A172 (cell line): ENCODE measurements at regions not wholly inside any gene's neighbourhood (a gene's known extent, or its start where the extent isn't known, plus 50 kb on each side); places are given as distances from the start of the nearest gene placed in this dataset.

Source experiments
- DNase-seq: peaks from one replicate; pipeline ENCODE4 v3.0.0-alpha.2; 2015; ENCODE audit warnings: low spot score

DNA sequence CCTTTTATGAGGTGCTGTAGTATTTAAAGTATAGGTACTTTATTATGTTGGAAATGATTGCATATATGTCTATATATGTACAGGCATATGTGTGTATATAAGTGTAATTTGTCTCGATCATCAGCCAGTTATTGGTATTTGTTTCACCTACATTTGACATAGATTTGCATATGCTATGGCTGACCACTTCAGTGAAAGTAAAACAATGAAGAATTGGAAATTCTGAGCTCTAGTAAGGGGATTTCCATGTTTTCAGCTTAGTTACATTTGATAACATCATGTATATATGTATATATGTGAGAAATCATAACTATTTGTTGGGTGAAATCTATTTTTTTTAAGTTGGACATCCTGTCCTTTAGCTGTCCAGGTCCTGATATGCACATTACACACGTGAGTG, 1303.9 kb downstream of the EFNB2 start:
- no peak for DNase-seq

DNA sequence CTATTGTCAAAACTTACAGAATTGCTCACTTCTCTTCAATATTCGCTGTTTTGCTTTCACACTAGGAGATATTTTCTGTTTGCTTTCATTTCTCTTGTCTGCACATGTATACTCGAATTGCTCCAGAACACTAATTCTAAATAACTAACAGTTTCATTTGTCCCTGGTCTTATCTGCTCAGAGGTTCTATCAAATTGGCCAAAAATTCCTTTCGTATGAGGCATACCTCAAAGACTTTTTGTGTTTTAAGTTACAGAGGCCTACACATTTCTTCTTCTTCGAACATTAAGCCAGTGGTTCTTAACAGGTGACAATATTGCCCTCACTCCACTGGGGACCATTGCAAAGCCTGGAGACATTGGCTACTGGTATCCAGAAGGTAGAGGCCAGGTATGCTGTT, 1314.6 kb downstream of the EFNB2 start:
- DNase-seq: peak; percentile 6

DNA sequence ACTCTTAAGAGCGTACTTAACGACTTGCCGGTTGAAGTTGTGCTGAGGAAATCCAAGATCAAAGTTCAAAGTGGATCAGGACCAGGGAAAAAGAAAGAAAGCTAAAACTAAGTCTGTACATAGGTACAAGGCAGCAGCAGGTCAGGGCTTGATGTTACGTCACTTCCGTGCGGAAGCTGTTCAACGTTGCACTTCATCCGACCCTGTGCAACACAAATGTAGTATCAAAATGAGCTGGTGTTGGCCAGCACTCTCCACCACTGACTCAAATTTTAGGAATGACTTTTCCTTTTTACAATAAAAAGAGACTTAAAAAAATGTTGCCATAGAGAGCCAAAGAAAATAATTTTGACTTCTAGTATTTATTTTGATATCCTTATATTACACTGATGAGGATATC, 1315.4 kb downstream of the EFNB2 start:
- DNase-seq: no peak

DNA sequence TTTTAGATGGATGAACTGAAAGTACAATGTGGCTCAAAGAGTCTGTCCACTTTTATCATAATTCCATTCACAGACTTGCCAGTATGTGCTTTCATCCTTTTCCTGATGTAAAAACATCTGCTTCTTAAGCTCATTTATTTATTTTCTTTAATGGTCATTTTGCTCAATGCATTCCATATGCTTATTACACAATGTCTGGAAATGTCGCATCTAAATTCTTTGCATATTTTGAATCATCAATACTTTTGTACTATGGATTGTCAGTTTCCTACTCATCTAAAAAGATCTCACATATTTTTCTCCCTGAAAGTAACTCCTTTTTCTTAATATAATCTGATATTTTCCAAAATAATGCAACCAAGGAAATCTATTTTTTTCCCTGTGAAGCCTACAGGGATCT, 1315.8 kb downstream of the EFNB2 start:
- no peak for DNase-seq

DNA sequence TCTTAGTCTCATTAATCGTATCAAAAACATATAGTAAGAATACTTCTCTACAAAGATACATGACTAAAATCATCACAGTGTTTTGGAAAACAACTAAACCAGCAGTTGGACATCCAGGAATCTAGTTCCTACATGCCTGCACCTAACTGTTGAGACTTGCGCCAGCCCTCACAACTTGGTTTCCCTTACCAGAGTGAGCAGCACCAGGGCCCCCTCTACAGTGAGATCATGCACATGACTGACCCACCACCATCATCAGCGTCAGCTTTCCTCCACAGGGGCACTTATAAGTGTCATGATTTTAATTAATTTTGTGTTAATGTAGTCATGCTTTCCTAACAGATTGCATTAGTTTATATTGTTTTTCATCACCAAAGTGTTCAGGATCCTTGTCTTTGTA, 1322.0 kb downstream of the EFNB2 start:
- DNase-seq: no peak

DNA sequence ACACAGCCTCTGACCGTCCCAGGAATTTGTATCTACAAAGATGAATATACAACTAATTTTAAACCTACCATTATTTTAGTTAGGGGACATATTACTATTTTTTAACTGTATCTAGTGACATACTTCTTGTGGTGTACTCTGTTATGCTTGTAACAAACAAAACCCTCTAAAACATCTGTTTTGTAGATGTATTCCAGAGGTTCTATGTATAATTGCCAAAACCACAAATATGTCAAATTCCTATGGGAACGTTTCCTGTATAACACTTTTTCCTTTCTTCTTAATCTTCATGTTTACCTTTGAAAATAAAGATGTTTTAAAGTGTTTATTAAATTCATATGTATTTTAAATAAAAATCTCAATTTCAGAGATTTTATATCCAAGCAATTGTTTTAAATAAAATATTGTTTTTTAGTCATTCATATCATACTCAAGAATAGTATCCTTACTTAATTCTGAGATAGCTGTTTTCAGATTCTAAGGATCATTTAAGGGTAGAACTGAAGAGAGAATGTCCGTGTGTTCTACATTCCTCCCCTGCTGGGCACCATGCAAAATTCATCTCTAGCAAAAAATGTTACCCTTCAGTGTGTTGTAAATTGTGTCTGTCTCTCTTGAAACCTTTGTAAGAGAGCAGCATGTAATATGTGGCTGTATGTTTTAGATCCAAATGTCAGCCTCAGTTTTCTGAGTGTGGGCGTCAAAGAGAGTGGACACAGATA, 1327.7 kb downstream of the EFNB2 start:
- DNase-seq: no peak

DNA sequence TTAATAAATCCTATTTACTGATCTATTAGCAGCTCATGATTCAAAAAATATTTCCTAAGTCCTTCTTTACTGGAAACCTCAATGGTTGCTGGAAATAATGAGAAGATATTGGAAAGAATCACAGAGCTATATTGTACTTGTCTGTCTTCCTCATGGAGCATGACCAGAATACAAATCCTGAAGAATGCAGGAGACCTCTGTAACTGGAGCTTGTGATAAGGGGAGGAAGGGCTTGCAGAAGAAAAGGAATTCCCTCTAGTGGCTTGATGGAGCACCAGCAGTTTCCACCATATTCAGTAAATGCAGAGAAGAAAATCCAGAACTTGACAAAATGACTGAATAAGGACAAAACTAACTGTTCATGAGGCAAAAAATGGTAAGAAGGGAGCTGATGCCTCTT, 1333.1 kb downstream of the EFNB2 start:
- DNase-seq: peak; percentile 36

DNA sequence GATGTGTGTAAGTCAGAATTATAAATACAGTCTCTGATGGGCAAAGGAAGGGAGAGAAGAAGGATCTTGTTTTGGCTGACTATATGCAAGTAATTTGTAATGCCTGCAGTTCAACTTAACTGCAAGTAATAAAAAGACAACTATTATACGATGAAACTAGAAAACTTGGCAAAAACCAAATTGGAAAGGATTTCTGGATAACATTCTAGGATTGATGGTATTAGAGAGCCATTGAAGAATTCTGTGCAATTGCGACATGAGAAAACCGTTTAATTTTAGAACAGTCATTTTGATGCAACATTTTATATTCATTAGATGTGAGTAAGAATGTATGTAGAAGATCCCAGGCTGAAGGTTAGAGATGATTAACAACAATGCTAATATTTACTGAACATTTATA, 1334.1 kb downstream of the EFNB2 start:
- no peak for DNase-seq

DNA sequence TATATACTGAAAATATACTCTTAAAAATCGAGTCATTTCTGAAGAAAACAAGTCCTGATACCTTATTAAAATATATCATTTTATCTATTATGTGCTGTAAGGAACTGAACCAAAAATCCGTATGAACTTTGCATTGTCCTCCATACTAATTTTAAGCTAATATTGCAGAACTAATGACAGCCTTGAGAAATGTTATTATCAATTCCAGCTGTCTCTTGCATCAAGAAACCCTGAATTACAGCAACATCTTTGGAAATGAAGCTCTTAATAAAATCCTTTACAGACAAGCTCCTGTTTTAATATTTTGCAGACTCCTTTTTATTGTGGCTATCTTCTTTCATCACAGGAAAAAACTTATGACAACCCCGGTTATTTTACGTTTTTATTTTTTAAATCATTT, 1335.3 kb downstream of the EFNB2 start:
- DNase-seq: no peak

DNA sequence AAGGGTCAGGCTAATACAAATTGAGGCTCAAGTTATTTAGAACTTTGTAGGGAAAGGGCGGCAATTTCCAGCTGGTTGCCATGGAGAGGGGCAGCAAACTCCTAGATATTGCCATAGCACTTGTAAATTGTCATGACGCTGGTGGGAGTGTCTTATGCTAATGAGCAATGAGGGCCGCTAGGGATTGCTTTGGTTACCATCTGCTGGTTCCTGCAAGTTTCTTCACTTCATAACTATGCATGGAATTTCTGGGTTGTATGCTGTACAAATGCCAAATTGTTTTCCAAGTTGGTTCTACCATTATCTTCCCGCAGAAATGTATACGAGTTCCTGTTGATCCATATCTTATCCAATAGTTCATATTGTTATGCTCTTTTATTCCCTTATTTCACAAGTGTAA, 1339.4 kb downstream of the EFNB2 start:
- DNase-seq: peak; percentile 87

DNA sequence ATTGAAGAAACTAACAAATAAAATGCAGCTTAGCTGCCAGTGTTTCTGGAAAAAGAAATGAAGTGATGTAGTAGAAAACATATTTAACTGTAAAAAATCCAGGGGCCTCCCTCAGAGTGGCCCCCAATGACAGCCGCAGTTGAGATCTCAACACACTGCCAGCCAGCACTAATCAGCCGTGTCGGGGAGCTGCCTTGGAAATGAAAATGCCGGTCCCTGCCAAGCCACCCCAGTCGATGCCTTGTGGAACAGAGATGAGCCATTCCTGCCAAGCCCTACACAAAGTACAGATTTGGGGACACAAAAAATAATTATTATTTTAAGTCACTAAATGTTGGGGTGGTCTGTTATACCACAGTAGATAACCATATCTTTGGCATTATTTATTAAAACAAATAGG, 1342.4 kb downstream of the EFNB2 start:
- no peak for DNase-seq

DNA sequence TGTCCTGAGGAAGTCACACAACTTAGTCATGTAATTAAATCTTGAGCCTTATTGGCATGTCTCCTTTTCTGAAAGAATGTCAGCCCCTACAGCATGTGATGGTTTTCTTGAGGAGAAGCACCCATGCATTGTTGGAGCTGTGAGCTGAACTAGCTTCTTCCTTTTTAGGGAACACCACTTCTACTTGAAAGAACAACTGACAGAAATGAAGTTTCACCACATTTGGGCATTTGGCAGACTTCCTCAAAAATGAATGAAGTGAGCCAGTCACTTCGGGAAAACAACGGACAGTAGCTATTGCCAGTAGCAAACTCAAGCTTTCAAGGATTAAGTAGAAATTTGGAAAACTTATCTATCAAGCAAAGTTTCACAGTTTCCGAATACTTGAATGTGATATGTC, 1351.3 kb downstream of the EFNB2 start:
- DNase-seq: no peak

DNA sequence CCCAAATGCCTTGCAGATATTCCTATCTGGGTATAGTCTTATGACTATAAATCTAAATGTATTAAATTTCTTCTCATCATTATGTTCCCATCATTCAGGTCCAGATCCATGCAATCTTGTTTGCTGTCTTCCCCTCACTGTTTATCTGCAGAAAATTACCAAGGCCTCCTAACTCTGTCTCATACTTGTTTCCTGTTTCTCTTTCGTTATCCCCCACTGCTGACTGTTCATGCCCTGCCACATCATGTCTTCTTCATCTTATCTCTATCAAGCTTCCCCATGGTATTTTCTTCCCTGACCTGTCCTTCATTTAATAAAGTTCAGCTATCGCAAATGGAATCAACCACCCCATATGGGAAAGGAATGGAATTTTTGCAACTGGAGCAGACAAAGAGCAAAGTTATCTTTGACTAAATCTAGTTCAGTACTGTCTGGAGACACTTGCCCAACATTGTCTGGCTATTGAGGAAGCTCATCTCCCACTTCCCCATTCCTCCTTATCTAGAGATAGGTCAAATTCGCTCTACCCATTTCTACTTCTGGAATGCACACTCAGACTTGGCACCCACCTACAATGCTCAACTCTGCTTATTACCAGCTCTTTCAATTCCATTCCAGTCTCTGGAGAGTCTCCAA, 1358.1 kb downstream of the EFNB2 start:
- no peak for DNase-seq

DNA sequence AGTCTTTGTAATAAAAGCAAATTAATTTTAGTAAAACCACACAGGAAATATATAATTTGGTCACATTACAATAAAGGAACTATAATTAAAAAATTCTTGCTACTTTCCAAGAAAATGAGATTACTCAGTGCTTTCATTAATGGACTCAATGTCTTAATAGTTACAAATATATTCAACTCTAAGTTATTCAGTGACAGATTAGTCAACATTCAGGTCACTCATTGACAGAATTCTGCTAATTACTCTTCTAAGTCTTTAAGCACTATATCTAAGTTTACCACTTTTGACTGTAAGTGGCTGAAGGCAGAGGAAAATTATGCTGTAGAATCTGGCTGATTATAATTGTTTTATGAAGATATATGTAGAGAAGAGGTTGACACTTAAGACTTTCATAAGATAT, 1365.0 kb downstream of the EFNB2 start:
- no peak for DNase-seq

DNA sequence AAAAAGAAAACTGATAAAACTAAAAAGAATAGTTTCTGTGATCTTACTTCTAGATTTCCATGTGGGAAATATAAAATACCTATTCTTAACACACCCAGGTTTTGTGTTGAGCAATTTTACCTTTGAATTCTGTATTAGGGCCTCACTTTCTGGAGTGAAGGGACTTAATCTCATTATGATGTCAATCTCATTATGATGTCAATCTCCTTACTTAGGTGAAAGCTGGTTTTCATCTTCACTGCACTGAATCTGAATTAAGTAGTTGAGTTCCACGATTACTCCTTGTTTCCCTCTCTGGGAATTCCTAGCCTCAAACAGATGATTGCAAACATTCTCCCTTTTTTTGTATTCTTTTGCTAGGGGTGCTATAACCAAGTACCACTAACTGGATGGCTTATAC, 1367.2 kb downstream of the EFNB2 start:
- DNase-seq: no peak

DNA sequence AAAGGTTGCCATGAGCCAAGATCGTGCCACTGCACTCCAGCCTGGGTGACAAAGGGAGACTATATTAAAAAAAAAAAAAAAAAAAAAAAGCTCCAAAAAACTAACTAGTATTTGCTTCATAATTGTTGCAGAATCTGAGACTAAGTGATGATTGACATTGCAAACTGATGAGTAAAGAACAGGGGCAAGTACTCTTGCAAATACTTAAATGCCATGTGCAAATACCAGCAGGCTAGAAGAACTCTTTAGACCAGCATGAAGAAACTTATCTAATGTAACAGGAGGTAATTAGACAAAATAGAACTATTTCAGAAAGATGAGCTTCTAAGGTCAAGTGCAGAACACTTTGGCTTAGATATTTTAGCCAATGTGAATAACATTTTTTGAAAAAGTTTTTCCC, 1368.1 kb downstream of the EFNB2 start:
- DNase-seq: no peak

DNA sequence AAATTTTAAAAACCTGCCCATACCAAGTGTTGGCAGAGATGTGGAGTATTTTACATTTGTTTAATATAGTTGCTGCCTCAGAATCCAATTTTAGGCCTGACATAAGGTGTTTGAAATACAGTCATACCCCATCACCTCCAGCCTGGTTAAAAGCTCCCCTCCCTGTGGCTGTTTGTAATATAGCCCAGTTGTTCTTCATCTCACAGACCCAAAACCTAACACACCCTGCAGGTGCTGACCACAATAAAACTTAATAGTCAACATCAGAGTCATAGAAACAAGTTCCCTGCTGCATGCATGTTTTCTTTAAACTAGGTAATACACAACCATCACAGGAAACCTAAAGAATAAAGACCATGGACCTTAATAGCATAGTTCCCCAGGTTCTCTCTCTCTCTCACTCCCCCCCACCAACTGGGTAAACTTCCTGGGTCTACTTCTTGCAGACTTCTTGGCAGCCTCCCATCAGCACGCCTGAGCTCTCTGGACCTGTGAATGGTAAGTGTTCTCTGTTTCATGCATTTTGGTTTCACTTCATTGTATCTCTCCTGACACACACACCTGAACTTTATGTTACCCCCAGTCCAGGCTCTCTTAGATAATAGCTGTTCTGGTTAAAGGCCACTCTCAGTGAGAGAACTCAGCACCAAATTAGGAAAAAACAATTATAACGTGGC, 1369.9 kb downstream of the EFNB2 start:
- no peak for DNase-seq

DNA sequence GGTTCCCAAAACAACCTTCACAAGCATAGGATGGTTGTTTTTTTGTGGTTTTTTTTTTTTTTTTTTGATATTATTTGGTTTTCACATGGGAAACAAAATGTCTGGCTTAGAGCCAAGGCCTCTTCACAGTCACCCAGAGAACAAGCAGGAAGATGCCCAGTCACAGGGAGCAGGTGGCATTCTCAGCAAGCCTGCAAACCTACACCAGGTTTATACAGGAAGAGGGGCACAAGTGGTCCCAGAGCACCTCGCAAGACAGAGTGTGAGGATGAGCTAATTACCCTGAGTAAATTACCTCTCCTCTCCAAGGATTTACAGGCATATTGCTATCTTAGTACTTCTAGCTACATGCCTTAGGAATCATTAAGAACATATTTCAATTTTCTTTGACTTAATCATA, 1375.6 kb downstream of the EFNB2 start:
- no peak for DNase-seq

DNA sequence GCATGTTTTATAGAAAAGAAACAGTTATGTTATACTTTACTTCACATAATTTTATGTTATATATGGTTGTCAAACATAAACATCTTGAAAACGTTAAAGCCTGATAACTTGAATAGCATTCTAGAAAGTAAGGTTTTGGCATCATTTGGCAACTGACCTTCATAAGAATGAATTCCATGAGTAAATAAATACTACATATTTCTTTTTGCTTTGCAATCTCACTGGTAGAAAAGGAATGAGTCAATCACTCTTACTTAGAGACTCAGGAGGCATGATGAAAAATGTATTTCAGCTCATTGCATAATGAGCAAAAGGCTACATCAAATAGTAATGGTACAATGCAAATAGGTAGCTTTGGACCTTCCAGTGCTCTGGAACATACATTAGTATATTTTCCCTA, 1381.9 kb downstream of the EFNB2 start:
- no peak for DNase-seq

DNA sequence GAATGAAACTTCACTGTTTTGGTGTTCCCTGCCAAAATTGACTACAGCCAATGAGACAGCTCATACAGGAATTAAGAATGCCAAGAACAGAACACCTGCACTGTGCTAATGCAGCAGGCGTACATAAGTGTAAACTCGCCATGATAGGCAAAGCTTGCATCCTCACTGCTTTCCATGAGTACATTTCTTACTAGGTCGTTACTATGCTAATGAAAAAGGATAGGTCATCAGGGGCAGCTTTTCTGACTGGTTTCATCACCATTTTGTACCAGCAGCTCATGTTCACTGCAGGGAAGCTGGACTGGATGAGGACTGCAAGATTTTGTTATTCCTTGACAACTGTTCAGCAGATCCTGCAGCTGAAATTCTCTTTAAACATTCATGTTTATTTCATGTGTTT, 1383.8 kb downstream of the EFNB2 start:
- DNase-seq: no peak

DNA sequence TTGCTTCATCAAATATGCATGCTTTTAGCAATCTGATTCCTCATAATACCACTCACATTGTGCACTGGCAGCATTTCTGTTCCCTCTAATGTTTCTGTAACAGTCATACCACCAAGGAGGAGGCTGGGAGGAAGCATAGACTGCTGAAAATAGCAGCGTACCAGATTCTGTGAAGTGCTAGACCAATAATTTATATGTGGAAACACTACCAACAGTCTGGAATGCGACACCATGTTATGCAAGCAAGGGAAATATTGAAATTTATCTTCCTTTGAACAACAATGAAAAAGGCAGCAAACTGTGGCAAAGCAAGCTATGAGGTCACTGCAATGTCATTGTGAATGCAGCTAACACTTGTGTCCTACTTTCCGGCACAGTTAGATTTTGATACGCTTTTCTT, 1388.0 kb downstream of the EFNB2 start:
- DNase-seq: no peak

DNA sequence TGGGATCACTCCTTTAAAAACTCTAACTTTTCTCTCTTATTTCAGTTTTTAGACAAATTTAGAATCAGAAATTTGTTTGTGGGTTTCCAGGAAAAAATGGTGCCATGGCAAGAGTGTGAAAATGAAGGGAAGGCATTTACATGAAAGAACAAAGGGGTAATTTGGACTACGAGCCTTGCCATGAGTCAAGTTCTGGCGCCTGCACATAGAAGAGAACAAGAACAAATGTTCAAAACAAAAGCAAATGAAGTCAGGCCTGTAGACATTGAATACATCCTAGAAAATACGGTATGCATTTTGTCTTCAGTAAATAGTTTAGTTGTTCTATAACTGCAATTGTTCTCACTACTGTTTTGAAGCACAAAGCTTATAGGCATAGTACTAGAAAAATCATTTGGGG, 1390.5 kb downstream of the EFNB2 start:
- no peak for DNase-seq

DNA sequence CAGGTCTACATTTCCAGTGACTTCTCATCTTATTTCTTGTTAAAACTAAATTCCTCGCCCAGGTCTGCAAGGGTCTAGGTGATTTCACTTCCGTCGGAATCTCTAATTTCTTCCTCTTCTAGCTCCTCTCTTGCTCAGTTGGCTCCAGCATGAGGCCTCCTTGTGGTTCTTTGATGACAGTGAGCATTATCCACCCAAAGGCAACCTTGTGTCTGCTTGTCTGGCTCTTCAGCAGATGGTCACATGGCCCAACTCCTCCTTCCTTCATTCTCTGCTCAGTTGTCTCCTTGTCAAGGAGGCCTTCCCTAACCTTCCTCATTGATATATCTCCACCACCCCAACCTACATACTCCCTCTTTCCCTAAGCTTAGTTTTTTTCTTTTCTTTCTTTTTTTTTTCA, 1391.4 kb downstream of the EFNB2 start:
- no peak for DNase-seq
